ENCODE measurements at regions not wholly inside any gene's neighbourhood (a gene's known extent, or its start where the extent isn't known, plus 50 kb on each side); places are given as distances from the start of the nearest gene placed in this dataset.

DNA sequence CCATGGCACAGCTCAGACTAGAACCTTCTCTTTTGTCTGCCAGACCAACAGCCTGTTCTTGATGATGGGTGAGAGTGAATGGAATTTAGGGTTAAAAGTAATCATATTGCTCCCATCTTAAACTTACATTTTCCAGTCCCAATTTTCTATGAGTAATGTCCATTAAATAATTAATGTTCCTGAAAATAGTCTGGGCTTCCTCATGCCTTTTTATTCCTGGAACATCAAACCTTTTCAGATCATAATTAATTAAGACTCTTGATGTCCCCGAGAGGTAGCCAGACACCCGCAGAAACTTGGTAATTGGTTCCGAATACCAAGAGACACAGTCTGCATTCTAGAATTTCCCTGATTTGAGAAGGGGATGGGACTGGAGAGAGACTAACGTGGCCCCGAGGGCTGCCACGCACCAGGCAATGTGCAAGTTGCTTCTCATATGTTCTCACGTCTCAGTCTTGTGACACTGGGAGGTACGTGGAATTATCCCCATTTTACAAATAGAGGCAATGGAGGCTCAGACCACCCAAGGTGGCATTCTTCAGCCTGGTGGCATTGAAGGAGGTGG lies 78.6 kb upstream of the TOX2 start:
- no peak overlapping the region for H3K27ac Mint-ChIP-seq
- no peaks in the 10 kb centered on the region; the same call in 1 of the 2 replicates for H3K27me3 Mint-ChIP-seq (ENCODE audit: low read depth)
- no peak for DNase-seq
- Histone ChIP-seq H3K27me3 (ENCODE audit: insufficient read depth, low read length) (no peaks in the 10 kb centered on the region), H3K23ac (ENCODE audit: insufficient read length, low read depth, low read length) (no peak overlapping the region), H3K4ac (ENCODE audit: low read depth, low read length) (no peak overlapping the region), H3K18ac (ENCODE audit: insufficient read length, low read depth, low read length) (no peak overlapping the region), H3K27ac (ENCODE audit: insufficient read length, low read depth, low read length) (no peak overlapping the region), H3K14ac (ENCODE audit: insufficient read depth, low read length) (no peak overlapping the region), H3K79me2 (ENCODE audit: insufficient read depth, low read length) (no peaks in the 10 kb centered on the region), H3K79me1 (ENCODE audit: insufficient read depth, low read depth, low read length, poor library complexity, severe bottlenecking) (no peaks in the 10 kb centered on the region), H2BK120ac (ENCODE audit: low read depth, low read length, poor library complexity, severe bottlenecking) (no peak overlapping the region), H2AK5ac (ENCODE audit: insufficient read length, low read length) (no peak overlapping the region), H2AFZ (ENCODE audit: low read length) (no peak overlapping the region), H4K91ac (ENCODE audit: insufficient read length, low read depth, low read length) (no peak overlapping the region), H3K4me2 (ENCODE audit: insufficient read depth, insufficient read length, low read length) (no peak overlapping the region), H3K4me1 (ENCODE audit: insufficient read depth, low read length) (no peaks in the 10 kb centered on the region), H4K5ac (ENCODE audit: insufficient read length, low read depth, low read length) (no peak overlapping the region), H2BK15ac (ENCODE audit: low read depth, low read length) (no peak overlapping the region), H3K9ac (ENCODE audit: extremely low read depth, insufficient read length, low read length) (no peak overlapping the region), H4K8ac (replicated peaks; ENCODE audit: insufficient read length, low read depth, low read length) (no peak overlapping the region), H3T11ph (ENCODE audit: low read length) (no peak overlapping the region), H3K56ac (ENCODE audit: insufficient read length, low read depth, low read length) (no peak overlapping the region), H2BK20ac (ENCODE audit: low read depth, low read length, poor library complexity, severe bottlenecking) (no peak overlapping the region), H2BK12ac (ENCODE audit: insufficient read length, low read depth, low read length) (no peak overlapping the region), H3K23me2 (ENCODE audit: insufficient read length, low read depth, low read length, poor library complexity, severe bottlenecking) (no peaks in the 10 kb centered on the region), H4K20me1 (ENCODE audit: control insufficient read depth, insufficient read depth, insufficient read length) (no peaks in the 10 kb centered on the region), H3K9me3 (ENCODE audit: control insufficient read depth, low read depth, low read length) (no peaks in the 10 kb centered on the region), H2BK5ac (ENCODE audit: insufficient read length, low read length) (no peak overlapping the region)
- 0 out of 7 replicates have a peak, but pooled peaks cover 0 to 1% (median 0%) of the 10 kb centered on the region in 3 experiments for H3K36me3 Mint-ChIP-seq (ENCODE audit: insufficient read depth in 1 of 3, low read depth in 3 of 3)
- no peak for TF ChIP-seq CTCF (conservative IDR thresholded peaks at IDR 0.05)
- no peaks in the 10 kb centered on the region; a peak in 1 of 5 replicates for H3K9me3 Mint-ChIP-seq
- WGBS (ENCODE audit: extremely low coverage, insufficient read length, low lambda C conversion rate) = no CpG with 5 or more reads among the region's 8 CpGs
- H3K4me1 Mint-ChIP-seq = peaks cover 3% of the 10 kb centered on the region in 2 experiments; a peak in 2 of 4 replicates
- no peak overlapping the region for H3K4me3 Mint-ChIP-seq
